ENCODE measurements at regions not wholly inside any gene's neighbourhood (a gene's known extent, or its start where the extent isn't known, plus 50 kb on each side); places are given as distances from the start of the nearest gene placed in this dataset.

DNA sequence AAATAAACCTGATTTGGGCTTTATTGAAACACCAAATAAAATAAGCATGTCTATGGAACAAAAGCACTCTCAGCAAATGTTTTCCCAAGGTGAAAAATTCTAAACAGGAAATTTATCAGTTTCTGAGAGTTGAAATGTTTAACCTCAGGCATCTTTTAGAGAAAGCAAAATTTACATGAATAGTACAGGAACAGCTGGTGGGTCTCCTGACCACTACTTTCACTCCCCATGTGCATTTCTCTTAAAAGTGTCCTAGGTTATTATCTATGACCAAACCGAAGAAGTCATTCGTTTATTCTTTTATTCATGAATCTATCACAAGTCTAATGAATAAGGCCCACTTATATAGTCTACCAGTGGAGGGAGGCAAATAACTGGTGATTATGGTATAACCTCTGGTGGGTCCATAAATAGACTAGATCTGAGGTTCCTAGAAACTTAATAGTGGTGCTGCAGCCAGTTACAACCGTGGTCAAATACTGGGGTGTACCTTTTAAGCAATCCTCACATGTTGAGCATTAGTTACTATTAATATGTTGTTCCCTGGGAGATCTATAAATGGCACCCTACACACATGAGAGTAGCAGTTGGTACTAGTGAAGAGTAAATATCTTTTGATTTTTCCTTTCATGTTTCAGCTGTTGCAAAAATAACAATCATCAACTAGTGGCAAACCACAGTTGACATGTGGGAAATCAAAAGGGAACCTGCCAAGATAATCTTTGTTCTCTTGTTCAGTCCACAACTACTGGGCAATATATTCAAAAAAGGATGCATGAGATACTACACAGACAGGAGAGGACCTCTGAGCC, 169.3 kb upstream of the STAC start:
- Histone ChIP-seq H3K27me3 (ENCODE audit: control insufficient read depth in 2 of 2, insufficient read depth in 2 of 2, low read length in 2 of 2) (no peaks in the 10 kb centered on the region), H3K36me3 (ENCODE audit: control insufficient read depth in 2 of 2, extremely low read depth in 1 of 2, insufficient read depth in 2 of 2, low read length in 2 of 2) (no peaks in the 10 kb centered on the region), H2AFZ (ENCODE audit: low read depth, low read length) (no peak overlapping the region), H3K9me1 (replicated peaks; ENCODE audit: control insufficient read depth, extremely low read depth, insufficient read depth, low read length) (no peaks in the 10 kb centered on the region), H3K79me2 (ENCODE audit: control insufficient read depth, insufficient read depth, low read length) (no peaks in the 10 kb centered on the region), H3K9me3 (replicated peaks; ENCODE audit: control insufficient read depth, insufficient read depth, low read length) (no peaks in the 10 kb centered on the region), H4K20me1 (replicated peaks; ENCODE audit: control insufficient read depth, extremely low read depth, insufficient read depth, low read length) (no peaks in the 10 kb centered on the region), H3K9ac (replicated peaks; ENCODE audit: extremely low read depth, insufficient read depth, low read length) (no peak overlapping the region), H3K4me2 (ENCODE audit: insufficient read depth, low read length) (no peak overlapping the region), H3K27ac (ENCODE audit: insufficient read depth, low read depth, low read length) (no peak overlapping the region), H3K4me1 (ENCODE audit: control insufficient read depth, extremely low read depth, insufficient read depth, low read length) (no peaks in the 10 kb centered on the region), H3K4me3 (replicated peaks in 1 of 3; ENCODE audit: insufficient read depth in 1 of 3, low read depth in 1 of 3, low read length in 3 of 3) (no peak overlapping the region)
- intact Hi-C loops (cut with micrococcal nuclease) (no loop called here), dilution Hi-C loops (cut with MboI; ENCODE audit: extremely low pct_ligation_motif_present, low sequenced_read_pairs) (no loop called here)
- no peak for TF ChIP-seq FOS (IDR thresholded peaks at IDR 0.05; ENCODE audit: borderline replicate concordance, insufficient read depth, low read length)
- no peak for TF ChIP-seq EZH2 (IDR thresholded peaks at IDR 0.05; ENCODE audit: borderline replicate concordance, low read depth, low read length, severe bottlenecking)
- TF ChIP-seq, protein P1, sequence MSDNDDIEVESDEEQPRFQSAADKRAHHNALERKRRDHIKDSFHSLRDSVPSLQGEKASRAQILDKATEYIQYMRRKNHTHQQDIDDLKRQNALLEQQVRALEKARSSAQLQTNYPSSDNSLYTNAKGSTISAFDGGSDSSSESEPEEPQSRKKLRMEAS (IDR thresholded peaks at IDR 0.05; ENCODE audit: insufficient read depth, insufficient read length): no peak
- no peak for TF ChIP-seq POLR2A (IDR thresholded peaks at IDR 0.05; ENCODE audit: low read depth, low read length)
- TF ChIP-seq, protein P2, sequence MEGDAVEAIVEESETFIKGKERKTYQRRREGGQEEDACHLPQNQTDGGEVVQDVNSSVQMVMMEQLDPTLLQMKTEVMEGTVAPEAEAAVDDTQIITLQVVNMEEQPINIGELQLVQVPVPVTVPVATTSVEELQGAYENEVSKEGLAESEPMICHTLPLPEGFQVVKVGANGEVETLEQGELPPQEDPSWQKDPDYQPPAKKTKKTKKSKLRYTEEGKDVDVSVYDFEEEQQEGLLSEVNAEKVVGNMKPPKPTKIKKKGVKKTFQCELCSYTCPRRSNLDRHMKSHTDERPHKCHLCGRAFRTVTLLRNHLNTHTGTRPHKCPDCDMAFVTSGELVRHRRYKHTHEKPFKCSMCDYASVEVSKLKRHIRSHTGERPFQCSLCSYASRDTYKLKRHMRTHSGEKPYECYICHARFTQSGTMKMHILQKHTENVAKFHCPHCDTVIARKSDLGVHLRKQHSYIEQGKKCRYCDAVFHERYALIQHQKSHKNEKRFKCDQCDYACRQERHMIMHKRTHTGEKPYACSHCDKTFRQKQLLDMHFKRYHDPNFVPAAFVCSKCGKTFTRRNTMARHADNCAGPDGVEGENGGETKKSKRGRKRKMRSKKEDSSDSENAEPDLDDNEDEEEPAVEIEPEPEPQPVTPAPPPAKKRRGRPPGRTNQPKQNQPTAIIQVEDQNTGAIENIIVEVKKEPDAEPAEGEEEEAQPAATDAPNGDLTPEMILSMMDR (IDR thresholded peaks at IDR 0.05; ENCODE audit: extremely low read depth in 1 of 2, insufficient read depth in 1 of 2, low read depth in 1 of 2, low read length in 2 of 2): no peak
- no peak for TF ChIP-seq MYC (IDR thresholded peaks at IDR 0.05; ENCODE audit: low read depth, low read length)
- no peak for TF ChIP-seq GATA2 (IDR thresholded peaks at IDR 0.05; ENCODE audit: insufficient read depth, insufficient read length, low read depth, low read length)
- no peak for TF ChIP-seq JUN (IDR thresholded peaks at IDR 0.05; ENCODE audit: borderline replicate concordance, insufficient read depth, insufficient read length, low read depth)
- TF ChIP-seq POLR2AphosphoS5 (IDR thresholded peaks at IDR 0.05; ENCODE audit: insufficient read depth, low read depth, low read length): no peak
- BruUV-seq (replicated peaks): no TSS peak
- ChIA-PET CTCF (no interaction called here), POLR2A (no interaction called here)
- no peak for DNase-seq (ENCODE audit: low read depth, low spot score)
- no peak for FAIRE-seq
